Colonic mucosa (tissue), 4 donors: ENCODE measurements at regions not wholly inside any gene's neighbourhood (a gene's known extent, or its start where the extent isn't known, plus 50 kb on each side); places are given as distances from the start of the nearest gene placed in this dataset.

Source experiments
- DNase-seq: peaks from one replicate; pipeline ENCODE4 v3.0.0-alpha.2; 2020
- H3K27ac ChIP-seq: fragments of 200-600 bp; one replicate; pipeline ENCODE4 v1.8.0; 2021
- H3K27me3 ChIP-seq: fragments of 200-600 bp; one replicate; pipeline ENCODE4 v1.8.0; 2021
- H3K36me3 ChIP-seq: fragments of 200-600 bp; one replicate; pipeline ENCODE4 v1.8.0; 2021
- H3K4me1 ChIP-seq: fragments of 200-600 bp; one replicate; pipeline ENCODE4 v1.8.0; 2021; ENCODE audit warnings: mild to moderate bottlenecking
- H3K4me3 ChIP-seq: fragments of 200-600 bp; one replicate; pipeline ENCODE4 v1.8.0; 2021
- H3K9ac ChIP-seq, 2 donors: one replicate each; pipeline ENCODE4 v1.7.0; 2013; ENCODE audit warnings: control low read depth in 2 of 2, low read depth in 2 of 2, low read length in 2 of 2
- H3K9me3 ChIP-seq: fragments of 200-600 bp; one replicate; pipeline ENCODE4 v1.8.0; 2021
- CTCF ChIP-seq: fragments of 200-600 bp; IDR thresholded peaks from one replicate; pipeline ENCODE4 v1.8.0; 2022; ENCODE audit warnings: antibody characterized with exemption, mild to moderate bottlenecking
- intact Hi-C: fragments of 100-400 bp; cut with DNase I; formaldehyde crosslinking; loops from one replicate; pipeline ENCODE4 v1.14.1; 2022
- donor health status: healthy.
- donor health status: DM: no; HTN: no; CAD: no.
- donor health status: DM: no; HTN: no; CAD: no.

- no peak overlapping the region for H3K4me3 ChIP-seq
- no peak overlapping the region for H3K9ac ChIP-seq
- no peak overlapping the region for H3K27ac ChIP-seq
- H3K4me1 ChIP-seq = no peaks in the 10 kb centered on the region
- H3K9me3 ChIP-seq = no peaks in the 10 kb centered on the region
- no peaks in the 10 kb centered on the region for H3K27me3 ChIP-seq
- DNase-seq = no peak
- no peak for TF ChIP-seq CTCF
- intact Hi-C loops = no loop called here
- no peaks in the 10 kb centered on the region for H3K36me3 ChIP-seq
Observed at GRCh38 chr3:180743813-180744590, 64.7 kb upstream of the CCDC39 start.

- TF ChIP-seq CTCF = no peak
- Histone ChIP-seq H3K9ac (no peak overlapping the region), H3K27ac (no peak overlapping the region)
Observed at GRCh38 chr3:180747805-180748361, 68.6 kb upstream of the CCDC39 start.

GRCh38 chr3:180749322-180749721 lies 70.0 kb upstream of the CCDC39 start:
- H3K9me3 ChIP-seq = no peaks in the 10 kb centered on the region
- intact Hi-C loops = no loop called here
- H3K4me3 ChIP-seq = no peak overlapping the region
- no peaks in the 10 kb centered on the region for H3K4me1 ChIP-seq
- no peak overlapping the region for H3K9ac ChIP-seq
- no peak overlapping the region for H3K27ac ChIP-seq
- TF ChIP-seq CTCF = no peak
- no peaks in the 10 kb centered on the region for H3K27me3 ChIP-seq
- no peaks in the 10 kb centered on the region for H3K36me3 ChIP-seq
- no peak for DNase-seq

More at GRCh38 chr3:180747805-180748361, 68.6 kb upstream of the CCDC39 start:
- Histone ChIP-seq H3K36me3 (no peaks in the 10 kb centered on the region), H3K4me3 (no peak overlapping the region), H3K4me1 (no peaks in the 10 kb centered on the region), H3K9me3 (no peaks in the 10 kb centered on the region), H3K27me3 (no peaks in the 10 kb centered on the region)
- intact Hi-C loops = no loop called here
- no peak for DNase-seq

DNA sequence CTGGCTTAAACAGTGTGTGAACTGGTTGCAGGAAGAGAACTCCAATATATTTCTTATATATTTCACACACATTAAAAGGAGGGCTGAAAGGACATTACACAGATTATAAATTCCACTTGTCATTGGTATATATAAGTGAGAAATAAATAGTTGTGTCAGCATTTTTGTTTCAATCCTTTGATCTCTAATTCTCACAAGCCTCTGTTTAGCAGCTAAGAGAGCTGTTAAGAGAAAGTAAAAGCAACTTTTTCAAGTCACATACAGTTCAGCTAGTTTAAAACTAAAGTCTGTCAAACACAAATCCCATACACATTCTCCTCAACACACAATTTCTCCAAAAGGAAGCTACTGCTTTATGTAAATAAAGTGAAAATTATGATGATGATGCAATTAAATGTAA lies 70.5 kb upstream of the CCDC39 start:
- H3K9ac ChIP-seq = no peak overlapping the region

GRCh38 chr3:180755556-180755955 lies 76.3 kb upstream of the CCDC39 start:
- DNase-seq = no peak
- no peaks in the 10 kb centered on the region for H3K4me1 ChIP-seq

More for the DNA sequence above, 70.5 kb upstream of the CCDC39 start:
- Histone ChIP-seq H3K36me3 (no peaks in the 10 kb centered on the region), H3K9me3 (no peaks in the 10 kb centered on the region), H3K27me3 (no peaks in the 10 kb centered on the region), H3K4me3 (no peak overlapping the region), H3K4me1 (no peaks in the 10 kb centered on the region), H3K27ac (no peak overlapping the region)
- no peak for TF ChIP-seq CTCF
- DNase-seq = no peak
- intact Hi-C loops = no loop called here

More at GRCh38 chr3:180755556-180755955, 76.3 kb upstream of the CCDC39 start:
- H3K36me3 ChIP-seq = no peaks in the 10 kb centered on the region
- no peak overlapping the region for H3K4me3 ChIP-seq
- H3K9me3 ChIP-seq = no peaks in the 10 kb centered on the region
- no peak overlapping the region for H3K27ac ChIP-seq
- no peak overlapping the region for H3K9ac ChIP-seq
- intact Hi-C loops = no loop called here
- H3K27me3 ChIP-seq = no peaks in the 10 kb centered on the region
- TF ChIP-seq CTCF = no peak
